Panc1 (cell line): ENCODE measurements at regions not wholly inside any gene's neighbourhood (a gene's known extent, or its start where the extent isn't known, plus 50 kb on each side); places are given as distances from the start of the nearest gene placed in this dataset.

Experiments
- ATAC-seq: fragments of 200-7000 bp; cut with Tn5 transposase; 2 replicates; pipeline ENCODE4 v1.9.1; 2020; ENCODE audit warnings: mild to moderate bottlenecking, moderate library complexity
- BruUV-seq: library from RNA; stranded (reverse); fragments of 400-500 nt; replicated peaks from 2 replicates; lab custom pipeline; 2021; lab: Mats Ljungman, UMichigan
- CTCF ChIA-PET: fragments of 300-600 bp; sonication (Branson Sonifier 250); formaldehyde crosslinking; loops from one replicate; lab custom pipeline; 2022; ENCODE audit warnings: antibody characterized with exemption; lab: Charles Lee
- POLR2A ChIA-PET: fragments of 300-600 bp; sonication (Branson Sonifier 250); formaldehyde crosslinking; loops from one replicate; lab custom pipeline; 2022; ENCODE audit warnings: antibody characterized with exemption; lab: Charles Lee
- DNase-seq: peaks from one replicate; pipeline ENCODE4 v3.0.0-alpha.2; 2010; ENCODE audit warnings: low read depth, low spot score
- H3K27ac ChIP-seq: 2 replicates; pipeline ENCODE4 v1.5.1; 2011; ENCODE audit warnings: mild to moderate bottlenecking, low read length, inconsistent platforms
- H3K27me3 ChIP-seq: fragments of 200-500 bp; sonication (Bioruptor generic); 2 replicates; pipeline ENCODE4 v1.6.0; 2014; ENCODE audit warnings: low read length, inconsistent platforms; ENCODE audit not compliant: control insufficient read depth, insufficient read depth
- H3K36me3 ChIP-seq: fragments of 200-500 bp; sonication (Bioruptor generic); 2 replicates; pipeline ENCODE4 v1.5.1; 2014; ENCODE audit warnings: inconsistent platforms, mild to moderate bottlenecking, low read length, moderate library complexity; ENCODE audit not compliant: control insufficient read depth, insufficient read depth
- H3K4me1 ChIP-seq: 2 replicates; pipeline ENCODE4 v1.5.1; 2011; ENCODE audit warnings: inconsistent platforms, mild to moderate bottlenecking, low read length, moderate library complexity; ENCODE audit not compliant: control insufficient read depth, insufficient read depth
- H3K4me3 ChIP-seq, 2 experiments: 2 replicates each; pipeline ENCODE4 v1.5.1; 2011 to 2012; ENCODE audit warnings: low read depth in 2 of 2, low read length in 2 of 2, mild to moderate bottlenecking in 2 of 2, inconsistent platforms in 1 of 2, moderate library complexity in 1 of 2
- H3K9me3 ChIP-seq: fragments of 200-500 bp; sonication (Bioruptor generic); 2 replicates; pipeline ENCODE4 v1.5.1; 2014; ENCODE audit warnings: low read depth, mild to moderate bottlenecking, inconsistent platforms, low read length, moderate library complexity; ENCODE audit not compliant: control insufficient read depth, insufficient read depth
- CTCF ChIP-seq: fragments of 450-650 bp; IDR thresholded peaks from 2 replicates; pipeline ENCODE4 v1.5.1; 2017; ENCODE audit warnings: mild to moderate bottlenecking
- POLR2AphosphoS5 ChIP-seq: IDR thresholded peaks from 2 replicates; pipeline ENCODE4 v1.6.1; 2012; ENCODE audit warnings: mild to moderate bottlenecking, low read depth, low read length, moderate library complexity
- SIN3A ChIP-seq: IDR thresholded peaks from 2 replicates; pipeline ENCODE4 v1.6.1; 2012; ENCODE audit warnings: low read depth, mild to moderate bottlenecking, low read length, moderate library complexity, borderline replicate concordance; ENCODE audit not compliant: insufficient read depth
- TCF7L2 ChIP-seq: IDR thresholded peaks from 2 replicates; pipeline ENCODE4 v1.6.1; 2011; ENCODE audit warnings: mild to moderate bottlenecking, low read depth, low read length, inconsistent platforms
- in situ Hi-C: cut with HindIII; loops from 2 replicates; pipeline ENCODE4 v1.10.0; 2016; ENCODE audit warnings: low sequenced_read_pairs, low pct_unique_long_range_greater_than_20kb
- intact Hi-C: fragments of 100-400 bp; cut with micrococcal nuclease; formaldehyde crosslinking; loops from one replicate; pipeline ENCODE4 v1.10.0; 2022; ENCODE audit not compliant: unreplicated experiment
- TF ChIP-seq, protein P1 (sequence below), 2 experiments: IDR thresholded peaks; 2 replicates each; pipeline ENCODE4 v1.6.1; 2011 to 2012; ENCODE audit warnings: low read depth in 2 of 2, control low read depth in 1 of 2, low read length in 1 of 2, mild to moderate bottlenecking in 1 of 2, moderate library complexity in 1 of 2; ENCODE audit not compliant: insufficient read depth in 1 of 2

GRCh38 chr4:129328162-129328561 is 232.2 kb downstream of the C4orf33 start:
- Histone ChIP-seq H3K4me3 (no peak overlapping the region), H3K27me3 (no peaks in the 10 kb centered on the region), H3K27ac (no peak overlapping the region), H3K36me3 (no peaks in the 10 kb centered on the region), H3K9me3 (no peaks in the 10 kb centered on the region), H3K4me1 (no peaks in the 10 kb centered on the region)
- ChIA-PET POLR2A (interaction anchor here (0.7 kb wide), 1 partner anchor 396 kb away, joined by 8 read pairs; no protein-coding TSS in a partner anchor), CTCF (no interaction called here)
- TF ChIP-seq, protein P1, sequence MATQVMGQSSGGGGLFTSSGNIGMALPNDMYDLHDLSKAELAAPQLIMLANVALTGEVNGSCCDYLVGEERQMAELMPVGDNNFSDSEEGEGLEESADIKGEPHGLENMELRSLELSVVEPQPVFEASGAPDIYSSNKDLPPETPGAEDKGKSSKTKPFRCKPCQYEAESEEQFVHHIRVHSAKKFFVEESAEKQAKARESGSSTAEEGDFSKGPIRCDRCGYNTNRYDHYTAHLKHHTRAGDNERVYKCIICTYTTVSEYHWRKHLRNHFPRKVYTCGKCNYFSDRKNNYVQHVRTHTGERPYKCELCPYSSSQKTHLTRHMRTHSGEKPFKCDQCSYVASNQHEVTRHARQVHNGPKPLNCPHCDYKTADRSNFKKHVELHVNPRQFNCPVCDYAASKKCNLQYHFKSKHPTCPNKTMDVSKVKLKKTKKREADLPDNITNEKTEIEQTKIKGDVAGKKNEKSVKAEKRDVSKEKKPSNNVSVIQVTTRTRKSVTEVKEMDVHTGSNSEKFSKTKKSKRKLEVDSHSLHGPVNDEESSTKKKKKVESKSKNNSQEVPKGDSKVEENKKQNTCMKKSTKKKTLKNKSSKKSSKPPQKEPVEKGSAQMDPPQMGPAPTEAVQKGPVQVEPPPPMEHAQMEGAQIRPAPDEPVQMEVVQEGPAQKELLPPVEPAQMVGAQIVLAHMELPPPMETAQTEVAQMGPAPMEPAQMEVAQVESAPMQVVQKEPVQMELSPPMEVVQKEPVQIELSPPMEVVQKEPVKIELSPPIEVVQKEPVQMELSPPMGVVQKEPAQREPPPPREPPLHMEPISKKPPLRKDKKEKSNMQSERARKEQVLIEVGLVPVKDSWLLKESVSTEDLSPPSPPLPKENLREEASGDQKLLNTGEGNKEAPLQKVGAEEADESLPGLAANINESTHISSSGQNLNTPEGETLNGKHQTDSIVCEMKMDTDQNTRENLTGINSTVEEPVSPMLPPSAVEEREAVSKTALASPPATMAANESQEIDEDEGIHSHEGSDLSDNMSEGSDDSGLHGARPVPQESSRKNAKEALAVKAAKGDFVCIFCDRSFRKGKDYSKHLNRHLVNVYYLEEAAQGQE (IDR thresholded peaks at IDR 0.05; ENCODE audit: insufficient read depth in 1 of 2, low read depth in 2 of 2, low read length in 1 of 2) = no peak
- TF ChIP-seq CTCF (no peak), SIN3A (no peak), POLR2AphosphoS5 (no peak), TCF7L2 (no peak)
- BruUV-seq = no TSS peak
- DNase-seq (no peak), ATAC-seq (no peak)
- intact Hi-C loops = no loop called here
- in situ Hi-C loops = no loop called here

DNA sequence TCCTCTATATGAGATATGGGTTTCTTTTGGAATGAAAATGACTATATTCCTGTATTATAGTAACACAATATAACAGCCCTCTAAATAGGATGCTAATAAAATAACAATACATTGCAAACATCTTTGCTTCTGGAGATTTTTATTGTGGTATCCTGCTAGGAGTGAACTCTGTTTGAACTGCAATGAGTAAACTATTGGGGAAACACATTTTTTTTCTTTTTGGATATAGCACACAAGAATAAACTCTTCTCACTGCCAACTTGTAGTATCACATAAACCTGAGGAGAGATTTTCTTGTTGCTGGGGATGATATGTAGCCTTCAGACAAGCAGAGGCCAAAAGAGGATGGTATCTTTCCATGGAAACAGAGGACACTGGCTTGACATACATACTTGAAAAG is 238.2 kb downstream of the C4orf33 start:
- TF ChIP-seq POLR2AphosphoS5 = no peak
- TF ChIP-seq SIN3A = no peak
- no peak for TF ChIP-seq TCF7L2
- TF ChIP-seq, protein P1 (IDR thresholded peaks at IDR 0.05; ENCODE audit: insufficient read depth in 1 of 2, low read depth in 2 of 2, low read length in 1 of 2) = no peak
- no peak for TF ChIP-seq CTCF
- intact Hi-C loops (no loop called here), in situ Hi-C loops (no loop called here)
- no peaks in the 10 kb centered on the region for H3K9me3 ChIP-seq
- no TSS peak for BruUV-seq
- no peaks in the 10 kb centered on the region; the same call in 1 of the 2 replicates for H3K27me3 ChIP-seq
- no peaks in the 10 kb centered on the region for H3K4me1 ChIP-seq
- ATAC-seq = no peak
- no peak for DNase-seq
- H3K27ac ChIP-seq = no peak overlapping the region
- ChIA-PET CTCF (no interaction called here), POLR2A (no interaction called here)
- H3K4me3 ChIP-seq = no peak overlapping the region
- no peaks in the 10 kb centered on the region for H3K36me3 ChIP-seq
